Muscle of leg (tissue), 3 donors: ENCODE measurements at regions not wholly inside any gene's neighbourhood (a gene's known extent, or its start where the extent isn't known, plus 50 kb on each side); places are given as distances from the start of the nearest gene placed in this dataset.
"Not testable (repeated sequence)": the region's sequence is repeated elsewhere in the genome, so short reads cannot be mapped to it uniquely, and the experiment has no call there.

ENCODE experiments used
- DNase-seq: peaks from one replicate; pipeline ENCODE4 v3.0.0; 2013
- H3K27ac ChIP-seq: one replicate; pipeline ENCODE4 v1.5.1; 2013; ENCODE audit warnings: mild to moderate bottlenecking, low read length, control low read depth
- H3K27me3 ChIP-seq: one replicate; pipeline ENCODE4 v1.6.1; 2013; ENCODE audit warnings: low read length; ENCODE audit not compliant: control insufficient read depth, insufficient read depth
- H3K36me3 ChIP-seq: one replicate; pipeline ENCODE4 v1.6.1; 2013; ENCODE audit warnings: low read length; ENCODE audit not compliant: control insufficient read depth, insufficient read depth
- H3K4me1 ChIP-seq: one replicate; pipeline ENCODE4 v1.6.1; 2013; ENCODE audit warnings: low read length; ENCODE audit not compliant: control insufficient read depth, insufficient read depth
- H3K4me3 ChIP-seq: one replicate; pipeline ENCODE4 v1.5.1; 2013; ENCODE audit warnings: low read length, control low read depth
- H3K9me3 ChIP-seq: replicated peaks from 2 replicates; pipeline ENCODE4 v1.6.1; 2013; ENCODE audit warnings: low read depth, low read length; ENCODE audit not compliant: control insufficient read depth
- WGBS: methylation state at CpG from one replicate; pipeline ENCODE4 v1.1.5; 2013; ENCODE audit warnings: missing lambda C conversion rate; ENCODE audit not compliant: insufficient coverage; 5-methylcytosine and 5-hydroxymethylcytosine counted together

DNA sequence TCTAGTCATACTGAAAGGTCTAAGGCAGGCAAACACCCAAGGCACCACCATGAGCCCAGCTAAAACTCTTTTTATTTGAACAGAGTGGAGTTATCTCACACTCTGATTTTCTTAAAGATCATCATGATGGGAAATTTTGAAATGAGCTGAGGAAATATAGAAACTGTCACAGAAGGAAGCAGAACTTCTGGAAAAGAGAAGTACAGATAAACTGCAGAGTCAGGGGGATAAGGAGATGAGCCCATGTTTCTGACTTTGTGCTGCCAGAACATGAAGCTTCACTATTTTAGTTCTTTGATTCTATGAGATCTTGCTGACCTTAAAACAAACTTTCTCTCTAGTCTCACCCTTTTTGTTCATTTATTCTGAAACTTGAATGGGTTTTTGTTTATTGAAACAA is 406.5 kb upstream of the EDIL3 start:
- H3K36me3 ChIP-seq: no peaks in the 10 kb centered on the region

DNA sequence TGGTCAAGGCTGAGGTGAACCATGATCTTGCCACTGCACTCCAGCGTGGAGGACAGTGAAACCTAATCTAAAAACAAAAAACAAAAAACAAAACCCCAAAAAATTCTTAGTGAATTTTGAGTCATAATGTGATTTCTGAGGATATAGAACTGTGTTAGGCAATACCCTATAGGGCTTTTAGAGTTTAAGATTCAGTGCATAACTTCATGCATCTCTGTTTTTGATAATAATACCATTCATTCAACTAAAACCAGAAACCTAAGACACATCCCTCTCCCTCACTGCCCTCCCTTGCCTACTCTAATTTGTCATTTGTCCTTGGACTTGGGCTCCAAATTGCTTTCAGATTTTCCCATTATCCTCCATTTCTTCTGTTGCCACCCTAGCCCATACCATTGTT is 405.7 kb upstream of the EDIL3 start:
- Histone ChIP-seq H3K27me3 (no peaks in the 10 kb centered on the region), H3K4me3 (no peak overlapping the region), H3K36me3 (no peaks in the 10 kb centered on the region), H3K27ac (no peak overlapping the region), H3K9me3 (no peaks in the 10 kb centered on the region), H3K4me1 (no peaks in the 10 kb centered on the region)
- no CpG with 5 or more reads among the region's 1 CpG for WGBS
- DNase-seq: no peak

More for the DNA sequence above, 406.5 kb upstream of the EDIL3 start:
- no peaks in the 10 kb centered on the region for H3K27me3 ChIP-seq
- peak; percentile 37 for DNase-seq
- no peak overlapping the region for H3K27ac ChIP-seq
- no peaks in the 10 kb centered on the region for H3K9me3 ChIP-seq
- no peaks in the 10 kb centered on the region for H3K4me1 ChIP-seq
- no peak overlapping the region for H3K4me3 ChIP-seq

DNA sequence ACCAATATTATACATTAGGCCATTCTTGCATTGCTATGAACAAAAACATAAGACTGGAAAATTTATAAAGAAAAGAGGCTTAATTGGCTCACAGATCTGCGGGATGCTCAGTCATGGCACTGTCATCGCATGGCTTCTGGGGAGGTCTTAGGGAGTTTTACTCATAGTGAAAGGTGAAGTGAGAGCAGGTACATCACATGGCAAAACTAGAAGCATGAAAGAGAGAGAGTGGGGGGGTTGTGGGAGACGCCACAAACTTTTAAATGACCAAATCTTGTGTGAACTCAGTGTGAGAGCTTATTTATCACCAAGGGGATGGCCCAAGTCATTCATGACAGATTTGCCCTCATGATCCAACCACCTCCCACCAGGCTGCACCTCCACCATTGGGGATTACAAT is 398.3 kb upstream of the EDIL3 start:
- WGBS: 93% methylated on average over 2 of the region's 3 CpGs
- no peaks in the 10 kb centered on the region for H3K4me1 ChIP-seq
- H3K27ac ChIP-seq: no peak overlapping the region
- no peak overlapping the region for H3K4me3 ChIP-seq
- H3K9me3 ChIP-seq: no peaks in the 10 kb centered on the region
- H3K36me3 ChIP-seq: no peaks in the 10 kb centered on the region
- DNase-seq: no peak
- no peaks in the 10 kb centered on the region for H3K27me3 ChIP-seq

DNA sequence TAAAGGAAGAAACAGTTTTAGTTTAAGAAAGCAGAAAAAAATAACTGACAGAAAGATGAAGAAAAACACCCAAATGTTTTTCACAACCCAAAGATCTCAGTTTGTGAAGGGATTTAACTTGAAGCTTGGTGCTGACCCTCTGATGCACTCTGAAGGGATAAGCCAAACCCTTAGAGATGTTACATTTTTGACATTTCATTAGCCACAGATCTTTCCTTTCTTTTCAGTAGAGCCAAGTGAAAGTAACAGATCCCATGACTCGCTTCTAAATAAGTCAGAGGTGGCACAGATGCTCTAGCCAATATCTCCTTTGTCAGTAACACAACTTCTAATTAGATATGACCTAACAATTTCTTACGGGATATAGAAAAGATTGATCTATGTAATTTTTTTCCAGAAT is 394.5 kb upstream of the EDIL3 start:
- no peaks in the 10 kb centered on the region for H3K4me1 ChIP-seq
- DNase-seq: no peak
- no peaks in the 10 kb centered on the region for H3K9me3 ChIP-seq
- H3K27me3 ChIP-seq: no peaks in the 10 kb centered on the region
- H3K4me3 ChIP-seq: no peak overlapping the region
- no CpG with 5 or more reads among the region's 2 CpGs for WGBS
- H3K36me3 ChIP-seq: no peaks in the 10 kb centered on the region
- no peak overlapping the region for H3K27ac ChIP-seq

DNA sequence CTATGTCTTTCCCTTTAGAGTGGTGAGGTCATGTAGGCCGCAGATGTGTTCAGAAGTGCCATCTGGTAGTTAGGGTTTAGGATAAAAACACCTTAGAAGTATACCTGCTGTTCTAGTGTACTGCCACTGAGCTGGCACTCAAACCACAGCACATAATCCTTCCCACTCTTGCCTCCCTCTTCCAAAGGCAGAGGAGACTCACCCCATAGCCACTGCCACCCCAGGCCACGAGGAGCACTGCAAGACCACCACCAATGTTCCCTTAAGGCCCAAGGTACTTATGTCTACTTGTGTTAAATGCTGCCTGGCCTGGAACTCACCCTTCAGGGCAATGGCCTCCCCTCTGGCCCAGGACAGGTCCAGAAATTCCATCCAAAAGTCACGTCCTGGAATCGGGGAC is 379.5 kb upstream of the EDIL3 start:
- 72% methylated on average over 2 of the region's 4 CpGs for WGBS

DNA sequence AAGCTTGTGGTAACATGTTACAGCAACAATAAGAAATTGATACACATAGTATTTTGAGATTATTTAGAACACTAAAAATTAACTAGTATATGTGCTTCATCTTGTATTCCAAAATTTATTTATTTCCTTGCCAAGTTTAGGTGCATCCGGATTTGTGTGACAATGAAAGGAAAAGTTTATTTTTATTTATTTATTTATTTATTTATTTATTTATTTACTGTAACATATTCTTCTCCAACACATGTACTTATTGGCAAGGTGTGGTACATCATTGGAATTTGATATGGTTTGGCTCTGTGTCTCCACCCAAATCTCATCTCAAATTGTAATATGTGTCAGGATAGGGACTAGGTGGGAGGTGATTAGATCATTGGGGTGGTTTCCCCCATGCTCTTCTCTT is 373.3 kb upstream of the EDIL3 start:
- Histone ChIP-seq H3K4me1 (no peaks in the 10 kb centered on the region), H3K4me3 (no peak overlapping the region), H3K9me3 (no peaks in the 10 kb centered on the region), H3K27ac (no peak overlapping the region), H3K36me3 (no peaks in the 10 kb centered on the region), H3K27me3 (no peaks in the 10 kb centered on the region)
- no CpG with 5 or more reads among the region's 1 CpG for WGBS
- no peak for DNase-seq

More for the DNA sequence above, 379.5 kb upstream of the EDIL3 start:
- Histone ChIP-seq H3K4me1 (no peaks in the 10 kb centered on the region), H3K27ac (no peak overlapping the region), H3K27me3 (no peaks in the 10 kb centered on the region), H3K36me3 (no peaks in the 10 kb centered on the region), H3K4me3 (no peak overlapping the region), H3K9me3 (no peaks in the 10 kb centered on the region)
- no peak for DNase-seq

DNA sequence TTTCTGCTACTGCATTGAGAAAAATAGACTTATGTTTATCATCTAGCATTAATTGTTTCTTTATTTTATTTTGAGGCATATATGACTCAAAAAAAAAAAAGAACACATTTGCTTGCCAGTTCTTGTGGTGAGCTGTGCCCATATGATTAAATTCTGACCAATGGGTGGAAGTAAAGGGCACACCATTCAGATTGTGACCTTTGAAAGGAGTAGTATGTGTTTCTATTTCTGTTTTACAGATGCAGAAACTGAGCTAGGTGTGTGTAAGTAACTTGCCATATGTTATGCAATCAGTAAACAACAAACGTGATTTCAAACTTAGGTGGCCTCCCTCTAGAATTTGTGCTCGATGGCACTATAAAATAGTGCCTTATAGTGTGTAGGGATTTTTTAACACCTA is 368.1 kb upstream of the EDIL3 start:
- Histone ChIP-seq H3K27me3 (no peaks in the 10 kb centered on the region), H3K9me3 (no peaks in the 10 kb centered on the region), H3K27ac (no peak overlapping the region), H3K4me3 (no peak overlapping the region), H3K36me3 (no peaks in the 10 kb centered on the region), H3K4me1 (no peaks in the 10 kb centered on the region)
- WGBS: no CpG with 5 or more reads among the region's 2 CpGs
- DNase-seq: no peak

DNA sequence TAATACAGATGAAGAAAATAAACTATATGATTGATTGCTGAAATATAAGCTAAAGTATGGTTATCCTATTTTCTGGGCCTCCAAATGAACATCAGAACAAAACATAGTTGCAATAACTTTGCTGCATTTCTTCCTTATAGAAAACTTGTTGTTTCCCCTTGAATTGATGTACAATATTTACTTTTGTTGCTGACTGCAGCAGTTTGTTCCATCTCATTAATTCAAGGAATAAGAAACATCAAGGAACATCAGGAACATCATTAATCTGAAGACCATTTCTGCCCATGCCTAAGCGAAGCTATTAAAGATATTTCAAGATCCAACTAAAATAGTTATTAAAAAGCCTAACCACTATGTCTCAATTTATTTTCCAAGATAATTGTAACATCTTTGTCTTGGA is 363.6 kb upstream of the EDIL3 start:
- no CpG with 5 or more reads among the region's 1 CpG for WGBS

DNA sequence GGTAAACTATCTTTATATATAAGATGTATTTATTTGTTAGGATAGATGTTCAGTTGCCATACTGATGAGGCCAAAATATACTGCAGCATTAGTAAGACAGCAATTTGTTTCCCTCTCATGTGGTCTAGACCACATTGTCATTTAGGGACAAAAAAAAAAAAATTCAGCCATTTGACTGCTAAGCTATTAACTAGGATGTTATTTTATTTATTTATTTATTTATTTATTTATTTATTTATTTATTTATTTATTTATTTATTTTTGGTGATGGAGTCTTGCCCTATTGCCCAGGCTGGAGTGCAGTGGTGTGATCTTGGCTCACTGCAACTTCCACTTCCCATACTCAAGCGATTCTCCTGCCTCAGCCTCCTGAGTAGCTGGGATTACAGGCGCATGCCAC is 361.6 kb upstream of the EDIL3 start:
- not testable (repeated sequence) for H3K4me1 ChIP-seq, H3K36me3 ChIP-seq, H3K9me3 ChIP-seq, H3K27me3 ChIP-seq, H3K27ac ChIP-seq, DNase-seq, H3K4me3 ChIP-seq
- WGBS: no CpG with 5 or more reads among the region's 2 CpGs

More for the DNA sequence above, 363.6 kb upstream of the EDIL3 start:
- Histone ChIP-seq H3K27me3 (no peaks in the 10 kb centered on the region), H3K4me3 (no peak overlapping the region), H3K9me3 (no peaks in the 10 kb centered on the region), H3K36me3 (no peaks in the 10 kb centered on the region), H3K4me1 (no peaks in the 10 kb centered on the region), H3K27ac (no peak overlapping the region)
- no peak for DNase-seq

DNA sequence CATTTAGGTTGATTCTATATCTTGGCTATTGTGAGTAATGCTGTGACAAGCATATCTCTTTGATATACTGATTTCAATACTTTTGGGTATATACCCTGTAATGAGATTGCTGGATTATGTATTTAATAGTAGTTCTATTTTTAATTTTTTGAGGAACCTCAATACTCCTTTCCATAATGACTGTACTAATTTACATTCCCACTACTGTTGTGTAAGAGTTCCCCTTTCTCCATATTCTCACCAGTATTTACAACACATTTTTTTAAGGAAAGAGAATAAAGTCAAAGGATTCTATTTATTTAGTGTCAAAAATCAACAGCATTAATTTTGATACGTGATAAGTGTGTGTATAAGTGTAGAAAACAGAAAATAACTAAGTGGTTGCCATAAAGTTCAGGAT is 356.4 kb upstream of the EDIL3 start:
- no peak for DNase-seq
- Histone ChIP-seq H3K27me3 (no peaks in the 10 kb centered on the region), H3K36me3 (no peaks in the 10 kb centered on the region), H3K9me3 (no peaks in the 10 kb centered on the region), H3K4me1 (no peaks in the 10 kb centered on the region), H3K4me3 (no peak overlapping the region), H3K27ac (no peak overlapping the region)
- no CpG with 5 or more reads among the region's 1 CpG for WGBS

DNA sequence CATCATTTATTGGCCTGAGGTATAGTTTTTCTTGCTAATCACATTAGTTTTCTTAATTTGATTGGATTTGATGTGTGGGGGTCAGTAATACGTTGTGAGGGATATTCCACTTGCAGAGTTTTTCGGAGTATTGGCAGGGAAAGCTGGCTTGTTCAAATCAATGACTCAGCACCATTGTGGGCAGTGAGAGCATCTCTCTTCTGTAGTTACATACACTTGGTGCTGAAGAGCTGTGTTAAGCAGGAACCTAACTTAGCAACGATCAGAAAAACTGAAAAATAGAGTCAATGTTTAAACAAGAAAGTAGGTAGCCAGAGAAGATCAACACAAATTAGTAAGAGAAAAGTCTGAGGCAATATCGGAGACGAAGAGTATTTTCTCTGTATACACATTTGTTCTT is 344.6 kb upstream of the EDIL3 start:
- 56% methylated on average over 2 of the region's 5 CpGs for WGBS
- DNase-seq: peak; percentile 2

More for the DNA sequence above, 344.6 kb upstream of the EDIL3 start:
- H3K4me1 ChIP-seq: no peaks in the 10 kb centered on the region
- H3K9me3 ChIP-seq: no peaks in the 10 kb centered on the region
- no peaks in the 10 kb centered on the region for H3K27me3 ChIP-seq
- H3K4me3 ChIP-seq: no peak overlapping the region
- H3K36me3 ChIP-seq: no peaks in the 10 kb centered on the region
- no peak overlapping the region for H3K27ac ChIP-seq
